Effector CD8-positive, alpha-beta T cell (primary cell): ENCODE measurements at regions not wholly inside any gene's neighbourhood (a gene's known extent, or its start where the extent isn't known, plus 50 kb on each side); places are given as distances from the start of the nearest gene placed in this dataset.
"Not testable (repeated sequence)": the region's sequence is repeated elsewhere in the genome, so short reads cannot be mapped to it uniquely, and the experiment has no call there.

ENCODE experiments used
- DNase-seq: peaks from one replicate; lab custom pipeline; 2025; lab: John Stamatoyannopoulos, UW

GRCh38 chr1:8228253-8228652 lies 89.7 kb upstream of the SLC45A1 start:
- no peak for DNase-seq

GRCh38 chr1:8227674-8228073 lies 90.2 kb upstream of the SLC45A1 start:
- not testable (repeated sequence) for DNase-seq

- no peak for DNase-seq
These were observed 91.2 kb upstream of the SLC45A1 start for GRCh38 chr1:8226747-8227146.

DNA sequence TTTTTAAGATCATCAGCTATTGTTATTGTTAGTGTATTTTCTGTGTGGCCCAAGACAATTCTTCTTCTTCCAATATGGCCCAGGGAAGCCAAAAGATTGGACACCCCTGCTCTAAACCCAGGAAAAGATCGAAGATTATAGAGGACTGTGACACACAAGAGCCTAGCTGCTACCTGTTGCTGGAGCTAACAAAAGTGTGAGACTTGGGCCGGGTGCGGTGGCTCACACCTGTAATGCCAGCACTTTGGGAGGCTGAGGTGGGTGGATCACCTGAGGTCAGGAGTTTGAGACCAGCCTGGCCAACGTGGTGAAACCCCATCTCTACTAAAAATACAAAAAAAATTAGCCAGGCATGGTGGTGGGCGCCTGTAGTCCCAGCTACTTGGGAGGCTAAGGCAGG lies 91.9 kb upstream of the SLC45A1 start:
- not testable (repeated sequence) for DNase-seq

- DNase-seq = no peak
These were observed 94.4 kb upstream of the SLC45A1 start for GRCh38 chr1:8223526-8223925.

- no peak for DNase-seq
These were observed 95.1 kb upstream of the SLC45A1 start for GRCh38 chr1:8222789-8223188.

- no peak for DNase-seq
These were observed 98.4 kb upstream of the SLC45A1 start for GRCh38 chr1:8219530-8219929.

GRCh38 chr1:8218351-8219092 lies 99.4 kb upstream of the SLC45A1 start:
- no peak for DNase-seq

GRCh38 chr1:8217809-8218208 lies 100.1 kb upstream of the SLC45A1 start:
- DNase-seq = no peak

- no peak for DNase-seq
These were observed 100.8 kb upstream of the SLC45A1 start for GRCh38 chr1:8217011-8217711.

DNA sequence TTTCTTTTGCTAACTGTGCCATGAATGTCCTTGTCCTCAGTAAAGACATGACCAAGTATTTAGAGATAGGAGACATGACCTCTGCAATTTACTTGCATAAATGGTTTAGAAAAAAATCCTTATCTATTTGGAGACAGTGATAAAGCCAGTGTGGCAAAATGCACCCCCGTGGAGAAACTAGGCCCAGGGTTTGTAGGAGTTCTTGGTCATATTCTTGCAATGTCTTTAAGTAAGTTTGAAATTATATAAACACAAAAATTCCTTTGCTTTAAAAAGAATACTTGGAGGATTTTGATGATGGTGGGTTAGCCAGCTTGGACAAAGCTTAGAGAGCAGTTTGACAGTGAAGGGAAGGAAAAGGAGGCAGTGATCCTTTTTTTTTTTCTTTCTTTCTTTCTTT lies 101.9 kb upstream of the SLC45A1 start:
- no peak for DNase-seq

- no peak for DNase-seq
These were observed 103.3 kb upstream of the SLC45A1 start for GRCh38 chr1:8214501-8215173.

DNA sequence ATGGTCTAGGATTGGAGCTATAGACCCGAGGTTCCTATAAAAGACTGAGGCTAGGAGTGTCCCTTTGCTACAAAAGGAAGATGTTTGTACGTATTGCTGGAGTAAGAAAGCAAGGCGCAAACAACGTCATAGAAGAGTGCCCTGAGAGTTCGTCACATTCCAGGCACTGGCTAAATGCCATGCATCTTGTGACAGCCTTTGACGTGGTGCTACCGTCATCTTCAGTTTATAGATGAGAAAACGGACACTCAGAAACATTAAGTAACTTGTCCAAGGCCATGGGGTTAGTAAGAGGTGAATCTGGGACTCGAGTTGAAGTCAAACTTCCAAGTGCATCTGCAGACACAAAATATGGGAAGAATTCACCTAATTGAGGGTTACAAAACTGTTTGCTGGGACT lies 104.2 kb upstream of the SLC45A1 start:
- DNase-seq = no peak

- DNase-seq = no peak
These were observed 104.8 kb upstream of the SLC45A1 start for GRCh38 chr1:8213136-8213535.

- DNase-seq = no peak
These were observed 105.3 kb upstream of the SLC45A1 start for GRCh38 chr1:8212580-8213031.

GRCh38 chr1:8211883-8212579 lies 105.9 kb upstream of the SLC45A1 start:
- no peak for DNase-seq

- no peak for DNase-seq
These were observed 106.5 kb upstream of the SLC45A1 start for GRCh38 chr1:8211251-8211882.

- no peak for DNase-seq
These were observed 110.7 kb upstream of the SLC45A1 start for GRCh38 chr1:8207202-8207601.

GRCh38 chr1:8206391-8206790 lies 111.5 kb upstream of the SLC45A1 start:
- no peak for DNase-seq

DNA sequence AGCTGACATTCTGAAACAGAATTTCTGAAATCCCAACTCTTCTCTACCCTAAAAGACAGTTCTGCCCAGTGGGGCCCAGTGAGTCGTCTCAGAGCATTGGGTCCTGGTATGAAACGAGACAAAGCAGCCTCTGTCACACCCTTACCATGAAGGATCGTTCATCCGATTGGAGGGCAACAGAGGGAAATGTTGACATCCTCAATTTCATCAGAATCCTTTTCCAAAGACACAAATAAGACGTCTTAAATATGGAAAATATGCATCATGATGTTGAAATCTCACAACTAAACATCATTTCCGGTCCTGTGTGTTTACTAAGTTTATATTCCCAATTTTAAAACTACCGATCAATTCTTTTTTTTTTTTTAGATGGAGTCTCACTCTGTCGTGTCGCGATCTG lies 112.1 kb upstream of the SLC45A1 start:
- no peak for DNase-seq

GRCh38 chr1:8204826-8205225 lies 113.1 kb upstream of the SLC45A1 start:
- DNase-seq = no peak

- DNase-seq = no peak
These were observed 114.4 kb upstream of the SLC45A1 start for GRCh38 chr1:8203551-8203950.
